ENCODE measurements at regions not wholly inside any gene's neighbourhood (a gene's known extent, or its start where the extent isn't known, plus 50 kb on each side); places are given as distances from the start of the nearest gene placed in this dataset.

DNA sequence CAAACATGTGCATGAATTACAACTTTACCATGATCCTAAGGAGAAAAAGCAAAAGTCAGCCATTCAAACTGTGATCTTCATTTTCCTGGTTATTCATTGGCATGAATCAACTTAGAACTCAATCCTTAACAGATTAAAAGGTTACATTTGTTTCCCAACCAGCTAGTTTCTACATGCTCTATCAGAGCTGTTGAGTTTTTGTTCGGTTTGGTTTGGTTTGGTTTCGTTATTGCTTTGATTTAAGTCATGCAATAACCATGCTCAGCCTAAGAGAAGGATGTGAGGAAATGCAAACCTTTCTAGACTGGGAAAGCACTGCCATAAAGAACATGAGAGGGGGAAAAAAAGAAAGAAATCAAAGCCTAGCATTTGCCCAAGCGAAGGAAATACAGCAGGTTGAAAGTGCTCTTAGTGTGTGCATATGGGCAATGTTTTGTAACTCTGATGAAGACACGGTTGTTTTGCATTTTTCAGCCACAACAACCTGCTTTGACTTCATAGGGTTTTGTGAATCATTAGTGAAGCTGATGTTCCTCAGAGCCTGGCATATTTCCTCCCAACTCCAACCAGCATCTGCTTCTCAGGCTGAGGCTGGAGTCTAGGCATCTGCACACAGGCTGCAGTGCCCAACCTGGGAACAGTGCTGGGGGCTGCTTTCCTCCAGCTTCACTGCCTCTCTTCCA lies 234.3 kb downstream of the ZNF674 start:
- no peak for TF ChIP-seq ZNF3 (CRISPR knock-in tag; IDR thresholded peaks at IDR 0.05)
- no peak for TF ChIP-seq PTBP1 (IDR thresholded peaks at IDR 0.05; ENCODE audit: low read depth, low read length, poor library complexity, severe bottlenecking)
- TF ChIP-seq GABPB1 (CRISPR knock-in tag; IDR thresholded peaks at IDR 0.05): no peak
- no peak for TF ChIP-seq CTCF (CRISPR knock-in tag; IDR thresholded peaks at IDR 0.05)
- no peak for TF ChIP-seq ZNF766 (CRISPR knock-in tag; IDR thresholded peaks at IDR 0.05; ENCODE audit: borderline replicate concordance)
- TF ChIP-seq POLR2A (IDR thresholded peaks at IDR 0.05; ENCODE audit: insufficient read depth in 1 of 2, low read depth in 2 of 2, low read length in 2 of 2): no peak
- no peak for TF ChIP-seq ZNF280D (CRISPR knock-in tag; IDR thresholded peaks at IDR 0.05)
